Caki2 (cell line): ENCODE measurements at regions not wholly inside any gene's neighbourhood (a gene's known extent, or its start where the extent isn't known, plus 50 kb on each side); places are given as distances from the start of the nearest gene placed in this dataset.

Source experiments
- DNase-seq: peaks from one replicate; pipeline ENCODE4 v3.0.0-alpha.2; 2015; ENCODE audit warnings: low read depth
- in situ Hi-C: cut with HindIII; loops from 2 replicates; pipeline ENCODE4 v1.10.0; 2016; ENCODE audit warnings: low sequenced_read_pairs, low pct_unique_long_range_greater_than_20kb, mixed read lengths

- DNase-seq, result no peak
- in situ Hi-C loops, result no loop called here
Observed at GRCh38 chr1:221397141-221397540, 344.7 kb downstream of the DUSP10 start.

- in situ Hi-C loops, result no loop called here
Observed at GRCh38 chr1:221397606-221398005, 344.3 kb downstream of the DUSP10 start.

GRCh38 chr1:221405146-221405545, 336.7 kb downstream of the DUSP10 start:
- in situ Hi-C loops, result no loop called here
- DNase-seq, result no peak

More at GRCh38 chr1:221397606-221398005, 344.3 kb downstream of the DUSP10 start:
- DNase-seq, result no peak

- DNase-seq, result no peak
- in situ Hi-C loops, result no loop called here
Observed at GRCh38 chr1:221408117-221408803, 333.6 kb downstream of the DUSP10 start.

GRCh38 chr1:221411283-221411682, 330.6 kb downstream of the DUSP10 start:
- DNase-seq, result no peak
- in situ Hi-C loops, result no loop called here

- no peak for DNase-seq
- in situ Hi-C loops, result no loop called here
Observed at GRCh38 chr1:221414772-221415539, 326.9 kb downstream of the DUSP10 start.

GRCh38 chr1:221415651-221416050, 326.2 kb downstream of the DUSP10 start:
- in situ Hi-C loops, result no loop called here
- peak; percentile 57 for DNase-seq

GRCh38 chr1:221416142-221416541, 325.7 kb downstream of the DUSP10 start:
- in situ Hi-C loops, result no loop called here
- DNase-seq, result no peak

GRCh38 chr1:221416723-221417122, 325.2 kb downstream of the DUSP10 start:
- in situ Hi-C loops, result no loop called here
- no peak for DNase-seq

GRCh38 chr1:221418346-221418745, 323.5 kb downstream of the DUSP10 start:
- in situ Hi-C loops, result no loop called here
- no peak for DNase-seq

GRCh38 chr1:221419513-221420095, 322.3 kb downstream of the DUSP10 start:
- peak; percentile 48 for DNase-seq
- in situ Hi-C loops, result no loop called here

- in situ Hi-C loops, result no loop called here
- no peak for DNase-seq
Observed at GRCh38 chr1:221429264-221429663, 312.6 kb downstream of the DUSP10 start.

GRCh38 chr1:221430152-221430960, 311.5 kb downstream of the DUSP10 start:
- DNase-seq, result peak; percentile 89

GRCh38 chr1:221431068-221431651, 310.7 kb downstream of the DUSP10 start:
- in situ Hi-C loops, result loop anchor here (10.0 kb wide), 1 partner anchor 316 kb away; no protein-coding TSS in a partner anchor
- peak; percentile 85 for DNase-seq

More at GRCh38 chr1:221430152-221430960, 311.5 kb downstream of the DUSP10 start:
- in situ Hi-C loops, result loop anchor here (10.0 kb wide), 1 partner anchor 316 kb away; no protein-coding TSS in a partner anchor

- no peak for DNase-seq
- in situ Hi-C loops, result loop anchor here (10.0 kb wide), 1 partner anchor 317 kb away; no protein-coding TSS in a partner anchor
Observed at GRCh38 chr1:221431961-221432360, 309.9 kb downstream of the DUSP10 start.

- DNase-seq, result peak; percentile 57
- in situ Hi-C loops, result loop anchor here (10.0 kb wide), 1 partner anchor 321 kb away; no protein-coding TSS in a partner anchor
Observed at GRCh38 chr1:221435504-221435904, 306.4 kb downstream of the DUSP10 start.

- DNase-seq, result no peak
- in situ Hi-C loops, result loop anchor here (10.0 kb wide), 1 partner anchor 322 kb away; no protein-coding TSS in a partner anchor
Observed at GRCh38 chr1:221437171-221437570, 304.7 kb downstream of the DUSP10 start.

GRCh38 chr1:221437926-221438325, 304.0 kb downstream of the DUSP10 start:
- DNase-seq, result no peak
- in situ Hi-C loops, result loop anchor here (10.0 kb wide), 1 partner anchor 323 kb away; no protein-coding TSS in a partner anchor
